K562 (cell line): ENCODE measurements at regions not wholly inside any gene's neighbourhood (a gene's known extent, or its start where the extent isn't known, plus 50 kb on each side); places are given as distances from the start of the nearest gene placed in this dataset.

Experiments
- CHD4 ChIP-seq: fragments of 200-600 bp; sonication (generic); IDR thresholded peaks from 3 replicates; pipeline ENCODE4 v1.6.1; 2012; ENCODE audit warnings: low read depth, mild to moderate bottlenecking, mixed read lengths, low read length, inconsistent platforms; ENCODE audit not compliant: insufficient read depth, insufficient replicate concordance, poor library complexity, severe bottlenecking
- DIDO1 ChIP-seq: fragments of 450-650 bp; IDR thresholded peaks from 2 replicates; pipeline ENCODE4 v1.6.1; 2016; ENCODE audit warnings: low read depth, missing biosample characterization, missing genetic modification characterization
- HMGN3 ChIP-seq: IDR thresholded peaks from 2 replicates; pipeline ENCODE4 v1.6.1; 2011; ENCODE audit warnings: borderline replicate concordance, low read depth, mild to moderate bottlenecking, mixed read lengths, low read length; ENCODE audit not compliant: insufficient read length; ENCODE audit errors: extremely low read depth
- LEF1 ChIP-seq: fragments of 450-650 bp; IDR thresholded peaks from 2 replicates; pipeline ENCODE4 v1.6.1; 2016; ENCODE audit warnings: mild to moderate bottlenecking
- PTBP1 ChIP-seq: fragments of 200-400 bp; formaldehyde crosslinking; IDR thresholded peaks from 2 replicates; pipeline ENCODE4 v1.6.1; 2017; ENCODE audit warnings: low read depth, low read length
- RAD21 ChIP-seq, 2 experiments: fragments of 250-450 bp in 1 of 2; fragments of 450-650 bp in 1 of 2; sonication (Bioruptor Pico) in 1 of 2; formaldehyde crosslinking in 1 of 2; IDR thresholded peaks in 1 of 2; conservative IDR thresholded peaks in 1 of 2; 2 replicates each; pipeline versions ENCODE4 v1.4.0 to v1.8.0; 2020 to 2022; ENCODE audit warnings: mild to moderate bottlenecking in 2 of 2, moderate library complexity in 1 of 2
- TARDBP ChIP-seq: fragments of 450-650 bp; IDR thresholded peaks from 2 replicates; pipeline ENCODE4 v1.6.1; 2016
- ZNF146 ChIP-seq: IDR thresholded peaks from one replicate; pipeline ENCODE4 v1.6.1; 2018; ENCODE audit warnings: missing compliant biosample characterization; ENCODE audit not compliant: unreplicated experiment
- TF ChIP-seq, protein P1 (sequence below): sonication (generic); formaldehyde crosslinking; IDR thresholded peaks from 2 replicates; pipeline ENCODE4 v1.9.0; 2022; ENCODE audit warnings: mild to moderate bottlenecking, missing genetic modification reagents
- TF ChIP-seq, protein P2 (sequence below): fragments of 450-650 bp; formaldehyde crosslinking; IDR thresholded peaks from 2 replicates; pipeline ENCODE4 v1.4.0; 2022; ENCODE audit warnings: missing genetic modification characterization
- TF ChIP-seq, protein P3 (sequence below), 3 experiments: IDR thresholded peaks in 2 of 3; conservative IDR thresholded peaks in 1 of 3; 2 replicates each; pipeline ENCODE4 v1.5.1; 2011 to 2012; ENCODE audit warnings: low read length in 3 of 3, mild to moderate bottlenecking in 3 of 3, control low read depth in 2 of 3, improper control_type of control experiment in 1 of 3, inconsistent platforms in 1 of 3, low read depth in 1 of 3, mixed read lengths in 1 of 3, moderate library complexity in 1 of 3; ENCODE audit not compliant: insufficient read depth in 2 of 3

DNA sequence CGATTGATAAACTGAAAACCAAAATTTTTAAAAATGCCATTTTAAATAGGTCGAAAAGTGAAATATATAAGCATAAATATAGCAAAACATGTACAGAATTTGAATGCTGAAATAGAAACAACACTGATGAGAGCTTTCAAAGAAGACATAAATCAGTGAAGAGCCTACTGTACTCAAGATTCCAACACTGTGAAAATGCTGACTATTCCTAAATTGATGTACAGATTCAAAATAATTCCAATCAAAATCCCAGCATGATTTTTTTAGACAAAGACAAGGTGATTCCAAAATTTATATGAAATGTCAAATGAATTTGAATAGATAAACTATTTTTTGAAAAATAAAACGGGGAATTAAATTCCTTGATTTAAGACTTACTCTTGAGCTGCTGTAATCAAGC lies 1010.4 kb downstream of the TBC1D22A start:
- TF ChIP-seq, protein P1, sequence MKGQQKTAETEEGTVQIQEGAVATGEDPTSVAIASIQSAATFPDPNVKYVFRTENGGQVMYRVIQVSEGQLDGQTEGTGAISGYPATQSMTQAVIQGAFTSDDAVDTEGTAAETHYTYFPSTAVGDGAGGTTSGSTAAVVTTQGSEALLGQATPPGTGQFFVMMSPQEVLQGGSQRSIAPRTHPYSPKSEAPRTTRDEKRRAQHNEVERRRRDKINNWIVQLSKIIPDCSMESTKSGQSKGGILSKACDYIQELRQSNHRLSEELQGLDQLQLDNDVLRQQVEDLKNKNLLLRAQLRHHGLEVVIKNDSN (CRISPR knock-in tag) = no peak
- no peak for TF ChIP-seq DIDO1 (tag)
- no peak for TF ChIP-seq RAD21 (CRISPR knock-in tag; conservative IDR thresholded peaks at IDR 0.05 in 1 of 2, IDR thresholded peaks at IDR 0.05 in 1 of 2)
- no peak for TF ChIP-seq PTBP1
- TF ChIP-seq CHD4 = no peak
- TF ChIP-seq TARDBP = no peak
- TF ChIP-seq, protein P2, sequence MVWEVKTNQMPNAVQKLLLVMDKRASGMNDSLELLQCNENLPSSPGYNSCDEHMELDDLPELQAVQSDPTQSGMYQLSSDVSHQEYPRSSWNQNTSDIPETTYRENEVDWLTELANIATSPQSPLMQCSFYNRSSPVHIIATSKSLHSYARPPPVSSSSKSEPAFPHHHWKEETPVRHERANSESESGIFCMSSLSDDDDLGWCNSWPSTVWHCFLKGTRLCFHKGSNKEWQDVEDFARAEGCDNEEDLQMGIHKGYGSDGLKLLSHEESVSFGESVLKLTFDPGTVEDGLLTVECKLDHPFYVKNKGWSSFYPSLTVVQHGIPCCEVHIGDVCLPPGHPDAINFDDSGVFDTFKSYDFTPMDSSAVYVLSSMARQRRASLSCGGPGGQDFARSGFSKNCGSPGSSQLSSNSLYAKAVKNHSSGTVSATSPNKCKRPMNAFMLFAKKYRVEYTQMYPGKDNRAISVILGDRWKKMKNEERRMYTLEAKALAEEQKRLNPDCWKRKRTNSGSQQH (CRISPR knock-in tag) = no peak
- no peak for TF ChIP-seq ZNF146 (CRISPR knock-in tag)
- no peak for TF ChIP-seq LEF1
- TF ChIP-seq, protein P3, sequence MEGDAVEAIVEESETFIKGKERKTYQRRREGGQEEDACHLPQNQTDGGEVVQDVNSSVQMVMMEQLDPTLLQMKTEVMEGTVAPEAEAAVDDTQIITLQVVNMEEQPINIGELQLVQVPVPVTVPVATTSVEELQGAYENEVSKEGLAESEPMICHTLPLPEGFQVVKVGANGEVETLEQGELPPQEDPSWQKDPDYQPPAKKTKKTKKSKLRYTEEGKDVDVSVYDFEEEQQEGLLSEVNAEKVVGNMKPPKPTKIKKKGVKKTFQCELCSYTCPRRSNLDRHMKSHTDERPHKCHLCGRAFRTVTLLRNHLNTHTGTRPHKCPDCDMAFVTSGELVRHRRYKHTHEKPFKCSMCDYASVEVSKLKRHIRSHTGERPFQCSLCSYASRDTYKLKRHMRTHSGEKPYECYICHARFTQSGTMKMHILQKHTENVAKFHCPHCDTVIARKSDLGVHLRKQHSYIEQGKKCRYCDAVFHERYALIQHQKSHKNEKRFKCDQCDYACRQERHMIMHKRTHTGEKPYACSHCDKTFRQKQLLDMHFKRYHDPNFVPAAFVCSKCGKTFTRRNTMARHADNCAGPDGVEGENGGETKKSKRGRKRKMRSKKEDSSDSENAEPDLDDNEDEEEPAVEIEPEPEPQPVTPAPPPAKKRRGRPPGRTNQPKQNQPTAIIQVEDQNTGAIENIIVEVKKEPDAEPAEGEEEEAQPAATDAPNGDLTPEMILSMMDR (IDR thresholded peaks at IDR 0.05 in 2 of 3, conservative IDR thresholded peaks at IDR 0.05 in 1 of 3; ENCODE audit: insufficient read depth in 2 of 3, low read depth in 1 of 3, low read length in 3 of 3) = no peak
- TF ChIP-seq HMGN3 = no peak
